ENCODE measurements at regions not wholly inside any gene's neighbourhood (a gene's known extent, or its start where the extent isn't known, plus 50 kb on each side); places are given as distances from the start of the nearest gene placed in this dataset.

- DNase-seq = no peak
These were observed 137.3 kb upstream of the PTPRM start for GRCh38 chr18:7429831-7430230.

GRCh38 chr18:7436166-7436565 lies 130.9 kb upstream of the PTPRM start:
- no peak for DNase-seq

- DNase-seq = no peak
These were observed 129.2 kb upstream of the PTPRM start for GRCh38 chr18:7437870-7438269.

- DNase-seq = no peak
These were observed 128.5 kb upstream of the PTPRM start for GRCh38 chr18:7438646-7439045.

GRCh38 chr18:7447318-7448028 lies 119.6 kb upstream of the PTPRM start:
- DNase-seq = no peak

GRCh38 chr18:7452331-7452730 lies 114.8 kb upstream of the PTPRM start:
- no peak for DNase-seq

GRCh38 chr18:7454429-7454828 lies 112.7 kb upstream of the PTPRM start:
- no peak for DNase-seq

GRCh38 chr18:7456376-7456775 lies 110.7 kb upstream of the PTPRM start:
- no peak for DNase-seq

- DNase-seq = no peak
These were observed 109.9 kb upstream of the PTPRM start for GRCh38 chr18:7457262-7457661.

GRCh38 chr18:7458884-7459283 lies 108.2 kb upstream of the PTPRM start:
- no peak for DNase-seq

GRCh38 chr18:7459851-7460770 lies 107.0 kb upstream of the PTPRM start:
- DNase-seq = no peak

GRCh38 chr18:7464245-7464966 lies 102.7 kb upstream of the PTPRM start:
- no peak for DNase-seq

- DNase-seq = no peak
These were observed 100.9 kb upstream of the PTPRM start for GRCh38 chr18:7466190-7466589.

GRCh38 chr18:7467708-7468466 lies 99.2 kb upstream of the PTPRM start:
- DNase-seq = no peak

GRCh38 chr18:7470101-7470500 lies 97.0 kb upstream of the PTPRM start:
- no peak for DNase-seq

GRCh38 chr18:7470503-7470902 lies 96.6 kb upstream of the PTPRM start:
- no peak for DNase-seq

- DNase-seq = no peak
These were observed 90.7 kb upstream of the PTPRM start for GRCh38 chr18:7476386-7476785.

GRCh38 chr18:7479756-7480155 lies 87.4 kb upstream of the PTPRM start:
- DNase-seq = no peak

- no peak for DNase-seq
These were observed 86.2 kb upstream of the PTPRM start for GRCh38 chr18:7480879-7481278.

GRCh38 chr18:7482342-7482741 lies 84.8 kb upstream of the PTPRM start:
- no peak for DNase-seq

GRCh38 chr18:7485616-7486015 lies 81.5 kb upstream of the PTPRM start:
- no peak for DNase-seq

GRCh38 chr18:7488571-7488970 lies 78.5 kb upstream of the PTPRM start:
- no peak for DNase-seq

- no peak for DNase-seq
These were observed 77.0 kb upstream of the PTPRM start for GRCh38 chr18:7490104-7490503.
